ENCODE measurements at regions not wholly inside any gene's neighbourhood (a gene's known extent, or its start where the extent isn't known, plus 50 kb on each side); places are given as distances from the start of the nearest gene placed in this dataset.
A peak's percentile ranks its signal among the peaks of the same experiment; 100 is the strongest.
"Not testable (repeated sequence)": the region's sequence is repeated elsewhere in the genome, so short reads cannot be mapped to it uniquely, and the experiment has no call there.

DNA sequence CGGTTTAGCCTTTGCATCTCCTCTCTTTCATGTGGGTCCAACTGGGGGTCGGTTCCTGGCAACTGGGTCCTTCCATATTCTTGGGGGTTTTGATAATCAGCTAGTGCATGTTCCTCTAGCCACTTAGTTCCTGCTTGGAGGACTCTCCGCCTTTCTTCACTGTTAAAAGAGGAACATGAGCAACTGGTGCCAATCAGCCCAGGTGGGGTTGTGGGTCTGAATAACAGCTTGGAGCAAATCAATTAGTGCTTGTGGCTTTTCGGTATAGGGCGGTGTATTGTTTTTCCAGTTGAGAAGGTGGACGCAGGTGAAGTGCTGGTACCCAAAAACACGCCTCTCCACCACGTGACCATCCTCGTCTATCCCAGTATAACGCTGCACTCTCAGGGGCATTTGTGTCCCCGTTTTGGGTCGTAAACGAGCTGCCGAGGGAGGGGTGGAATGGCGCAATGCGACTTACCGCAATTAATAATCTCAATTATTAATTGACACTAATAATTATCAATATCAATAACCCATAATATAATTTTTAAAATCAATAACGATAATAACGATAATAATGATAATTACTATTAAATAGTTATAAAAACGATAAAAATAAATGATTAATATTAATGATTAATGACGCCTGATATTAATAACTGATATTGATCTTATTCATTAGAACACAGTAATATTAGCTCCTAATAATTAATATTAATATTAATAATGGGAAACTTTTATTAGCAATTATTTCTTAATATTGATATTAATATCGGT is 51.9 kb upstream of the ALG1L2 start:
- peak; percentile 25 for DNase-seq (ENCODE audit: low read depth)
- H3K4me3 ChIP-seq (ENCODE audit: low read depth, low read length), result not testable (repeated sequence)

Data from NB4 (cell line).